H1 (cell line): ENCODE measurements at regions not wholly inside any gene's neighbourhood (a gene's known extent, or its start where the extent isn't known, plus 50 kb on each side); places are given as distances from the start of the nearest gene placed in this dataset.

Experiments
- ASH2L ChIP-seq: fragments of 200-600, 300-600 bp; sonication (generic); IDR thresholded peaks from one replicate; pipeline ENCODE4 v1.7.1; 2017; ENCODE audit warnings: low read length
- BACH1 ChIP-seq: IDR thresholded peaks from 2 replicates; pipeline ENCODE4 v1.6.1; 2012; ENCODE audit warnings: low read length, improper control_type of control experiment
- BRCA1 ChIP-seq: IDR thresholded peaks from 2 replicates; pipeline ENCODE4 v1.6.1; 2012; ENCODE audit warnings: low read depth, low read length, improper control_type of control experiment
- CHD2 ChIP-seq: IDR thresholded peaks from 2 replicates; pipeline ENCODE4 v1.6.1; 2012; ENCODE audit warnings: low read length, improper control_type of control experiment
- EGR1 ChIP-seq: IDR thresholded peaks from 2 replicates; pipeline ENCODE4 v1.6.1; 2011; ENCODE audit warnings: low read depth, low read length, borderline replicate concordance
- FOSL1 ChIP-seq: IDR thresholded peaks from 2 replicates; pipeline ENCODE4 v1.6.1; 2011; ENCODE audit warnings: mild to moderate bottlenecking, low read depth, low read length, moderate library complexity; ENCODE audit not compliant: insufficient read depth
- GABPA ChIP-seq: IDR thresholded peaks from 2 replicates; pipeline ENCODE4 v1.6.1; 2011; ENCODE audit warnings: mild to moderate bottlenecking, low read length, moderate library complexity, borderline replicate concordance; ENCODE audit not compliant: insufficient read depth
- KDM4A ChIP-seq: IDR thresholded peaks from one replicate; pipeline ENCODE4 v1.7.1; 2012; ENCODE audit warnings: low read depth, mild to moderate bottlenecking, moderate library complexity, low read length, inconsistent platforms; ENCODE audit not compliant: severe bottlenecking
- POU5F1 ChIP-seq: IDR thresholded peaks from 2 replicates; pipeline ENCODE4 v1.6.1; 2011; ENCODE audit warnings: low read depth, mild to moderate bottlenecking, low read length, moderate library complexity
- RFX5 ChIP-seq: IDR thresholded peaks from 2 replicates; pipeline ENCODE4 v1.6.1; 2011; ENCODE audit warnings: low read depth, low read length, improper control_type of control experiment, borderline replicate concordance
- RNF2 ChIP-seq: fragments of 200-900, 300-1000 bp; sonication (generic); IDR thresholded peaks from 2 replicates; pipeline ENCODE4 v1.7.1; 2016; ENCODE audit warnings: borderline replicate concordance, low read depth, mild to moderate bottlenecking, antibody characterized with exemption, low read length; ENCODE audit not compliant: poor library complexity, severe bottlenecking; ENCODE audit errors: missing control alignments
- RXRA ChIP-seq: IDR thresholded peaks from 2 replicates; pipeline ENCODE4 v1.6.1; 2011; ENCODE audit warnings: low read depth, mild to moderate bottlenecking, low read length, moderate library complexity; ENCODE audit not compliant: insufficient read depth
- SAP30 ChIP-seq: fragments of 300-600 bp; sonication (generic); IDR thresholded peaks from 2 replicates; pipeline ENCODE4 v1.7.1; 2012; ENCODE audit warnings: low read length, moderate library complexity, mild to moderate bottlenecking, inconsistent platforms; ENCODE audit not compliant: insufficient read depth, insufficient replicate concordance
- SIN3A ChIP-seq, 2 experiments: IDR thresholded peaks in 1 of 2; conservative IDR thresholded peaks in 1 of 2; 2 replicates each; pipeline ENCODE4 v1.6.1; 2011 to 2012; ENCODE audit warnings: low read length in 2 of 2, improper control_type of control experiment in 1 of 2, low read depth in 1 of 2, mild to moderate bottlenecking in 1 of 2
- SP4 ChIP-seq: IDR thresholded peaks from 2 replicates; pipeline ENCODE4 v1.6.1; 2012; ENCODE audit warnings: low read length, inconsistent platforms
- SRF ChIP-seq: IDR thresholded peaks from 2 replicates; pipeline ENCODE4 v1.6.1; 2011; ENCODE audit warnings: mild to moderate bottlenecking, low read depth, low read length, moderate library complexity
- TCF12 ChIP-seq: IDR thresholded peaks from 2 replicates; pipeline ENCODE4 v1.6.1; 2011; ENCODE audit warnings: low read depth, mild to moderate bottlenecking, low read length
- YY1 ChIP-seq: IDR thresholded peaks from 2 replicates; pipeline ENCODE4 v1.6.1; 2011; ENCODE audit warnings: low read depth, mild to moderate bottlenecking, low read length
- TF ChIP-seq, protein P1 (sequence below), 3 experiments: IDR thresholded peaks; 1 replicate in 2 of 3; 2 replicates in 1 of 3; pipeline versions ENCODE4 v1.5.1 to v1.6.1; 2011; ENCODE audit warnings: low read length in 3 of 3, mild to moderate bottlenecking in 3 of 3, inconsistent platforms in 2 of 3, low read depth in 1 of 3, moderate library complexity in 1 of 3; ENCODE audit not compliant: insufficient read depth in 1 of 3; ENCODE audit errors: control extremely low read depth in 1 of 3

- TF ChIP-seq, protein P1, sequence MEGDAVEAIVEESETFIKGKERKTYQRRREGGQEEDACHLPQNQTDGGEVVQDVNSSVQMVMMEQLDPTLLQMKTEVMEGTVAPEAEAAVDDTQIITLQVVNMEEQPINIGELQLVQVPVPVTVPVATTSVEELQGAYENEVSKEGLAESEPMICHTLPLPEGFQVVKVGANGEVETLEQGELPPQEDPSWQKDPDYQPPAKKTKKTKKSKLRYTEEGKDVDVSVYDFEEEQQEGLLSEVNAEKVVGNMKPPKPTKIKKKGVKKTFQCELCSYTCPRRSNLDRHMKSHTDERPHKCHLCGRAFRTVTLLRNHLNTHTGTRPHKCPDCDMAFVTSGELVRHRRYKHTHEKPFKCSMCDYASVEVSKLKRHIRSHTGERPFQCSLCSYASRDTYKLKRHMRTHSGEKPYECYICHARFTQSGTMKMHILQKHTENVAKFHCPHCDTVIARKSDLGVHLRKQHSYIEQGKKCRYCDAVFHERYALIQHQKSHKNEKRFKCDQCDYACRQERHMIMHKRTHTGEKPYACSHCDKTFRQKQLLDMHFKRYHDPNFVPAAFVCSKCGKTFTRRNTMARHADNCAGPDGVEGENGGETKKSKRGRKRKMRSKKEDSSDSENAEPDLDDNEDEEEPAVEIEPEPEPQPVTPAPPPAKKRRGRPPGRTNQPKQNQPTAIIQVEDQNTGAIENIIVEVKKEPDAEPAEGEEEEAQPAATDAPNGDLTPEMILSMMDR (IDR thresholded peaks at IDR 0.05; ENCODE audit: control extremely low read depth in 1 of 3, insufficient read depth in 1 of 3, low read depth in 1 of 3, low read length in 3 of 3), result peak; percentile 65 to 83 (median 82)
- TF ChIP-seq EGR1, result no peak
- no peak for TF ChIP-seq ASH2L
- peak; percentile 96 for TF ChIP-seq YY1
- no peak for TF ChIP-seq RXRA
- TF ChIP-seq FOSL1, result no peak
- TF ChIP-seq KDM4A, result no peak
- TF ChIP-seq GABPA, result no peak
- no peak for TF ChIP-seq RNF2
- no peak for TF ChIP-seq TCF12
- TF ChIP-seq POU5F1, result no peak
- no peak for TF ChIP-seq BACH1
- no peak for TF ChIP-seq SAP30
- TF ChIP-seq RFX5, result no peak
- TF ChIP-seq SIN3A (conservative IDR thresholded peaks at IDR 0.05 in 1 of 2, IDR thresholded peaks at IDR 0.05 in 1 of 2; ENCODE audit: low read depth in 1 of 2, low read length in 2 of 2), result no peak
- TF ChIP-seq SP4, result no peak
- no peak for TF ChIP-seq SRF
- no peak for TF ChIP-seq CHD2
- TF ChIP-seq BRCA1, result no peak
Observed at GRCh38 chr20:16821211-16822089, 73.3 kb downstream of the OTOR start (continued).
